GM12878 (cell line): ENCODE measurements at regions not wholly inside any gene's neighbourhood (a gene's known extent, or its start where the extent isn't known, plus 50 kb on each side); places are given as distances from the start of the nearest gene placed in this dataset.

ENCODE experiments used
- ATAC-seq: fragments of 200-7000 bp; cut with Tn5 transposase; 3 replicates; pipeline ENCODE4 v1.9.1; 2020; ENCODE audit warnings: mild to moderate bottlenecking, moderate library complexity
- BruUV-seq: library from RNA; stranded (reverse); fragments of 400-500 nt; replicated peaks from 2 replicates; lab custom pipeline; 2021; lab: Mats Ljungman, UMichigan
- CTCF ChIA-PET: fragments of 300-600 bp; sonication (Branson Sonifier 250); formaldehyde crosslinking; extraction: SDS; loops from one replicate; lab custom pipeline; 2021; ENCODE audit warnings: inconsistent platforms; lab: Yijun Ruan, JAX
- POLR2A ChIA-PET: fragments of 350-600 bp; formaldehyde crosslinking; extraction: SDS; loops from one replicate; lab custom pipeline; 2021; ENCODE audit warnings: inconsistent platforms; lab: Charles Lee
- RAD21 ChIA-PET: fragments of 300-600 bp; sonication (Branson Sonifier 250); formaldehyde crosslinking; loops from one replicate; lab custom pipeline; 2023; ENCODE audit warnings: antibody characterized with exemption; ENCODE audit not compliant: unreplicated experiment; lab: Charles Lee
- SMC1A ChIA-PET: fragments of 300-600 bp; sonication (Branson Sonifier 250); formaldehyde crosslinking; loops from one replicate; lab custom pipeline; 2023; ENCODE audit not compliant: unreplicated experiment, uncharacterized antibody; lab: Charles Lee
- DNase-seq: peaks from one replicate; pipeline ENCODE4 v3.0.0-alpha.2; 2011; ENCODE audit warnings: low read depth, low spot score
- FAIRE-seq: peaks from 3 replicates; lab custom pipeline; 2011; peaks lifted over from hg19 to GRCh38; lab: Jason Lieb, UNC
- H2AFZ ChIP-seq: 2 replicates; pipeline ENCODE4 v1.6.0; 2011; ENCODE audit warnings: low read depth, low read length, control low read depth; ENCODE audit not compliant: control insufficient read depth
- H3K27ac ChIP-seq: 2 replicates; pipeline ENCODE4 v1.5.1; 2011; ENCODE audit warnings: control low read depth; ENCODE audit not compliant: control insufficient read depth, insufficient read depth
- H3K27me3 ChIP-seq, 2 experiments: replicated peaks in 1 of 2; 2 replicates each; pipeline versions ENCODE4 v1.6.0 to v1.6.1; 2011; ENCODE audit warnings: low read length in 1 of 2; ENCODE audit not compliant: control insufficient read depth in 2 of 2, insufficient read depth in 2 of 2
- H3K36me3 ChIP-seq, 2 experiments: 2 replicates each; pipeline ENCODE4 v1.5.1; 2011; ENCODE audit warnings: low read length in 1 of 2; ENCODE audit not compliant: control insufficient read depth in 2 of 2, insufficient read depth in 2 of 2
- H3K4me1 ChIP-seq: 2 replicates; pipeline ENCODE4 v1.6.1; 2011; ENCODE audit warnings: mild to moderate bottlenecking, low read length, moderate library complexity, mixed read lengths; ENCODE audit not compliant: control insufficient read depth, insufficient read depth
- H3K4me2 ChIP-seq: 2 replicates; pipeline ENCODE4 v1.6.0; 2011; ENCODE audit warnings: control low read depth; ENCODE audit not compliant: control insufficient read depth, insufficient read depth
- H3K4me3 ChIP-seq: fragments of 200-600 bp; sonication (generic); 2 replicates; pipeline ENCODE4 v1.5.1; 2016
- H3K79me2 ChIP-seq: 2 replicates; pipeline ENCODE4 v1.6.0; 2011; ENCODE audit warnings: low read length; ENCODE audit not compliant: control insufficient read depth, insufficient read depth
- H3K9ac ChIP-seq: 2 replicates; pipeline ENCODE4 v1.8.0; 2011; ENCODE audit warnings: low read length, control low read depth, mixed read lengths; ENCODE audit not compliant: control insufficient read depth, insufficient read depth
- H3K9me3 ChIP-seq: replicated peaks from 3 replicates; pipeline ENCODE4 v1.5.1; 2011; ENCODE audit warnings: mild to moderate bottlenecking, low read length; ENCODE audit not compliant: control insufficient read depth, insufficient read depth
- H4K20me1 ChIP-seq: 2 replicates; pipeline ENCODE4 v1.6.0; 2011; ENCODE audit not compliant: control insufficient read depth, insufficient read depth
- EED ChIP-seq: sonication (generic); IDR thresholded peaks from 2 replicates; pipeline ENCODE4 v1.6.1; 2016; ENCODE audit warnings: antibody characterized with exemption, low read depth
- NR2C2 ChIP-seq: IDR thresholded peaks from 2 replicates; pipeline ENCODE4 v1.6.1; 2011; ENCODE audit warnings: borderline replicate concordance, low read depth; ENCODE audit not compliant: control insufficient read depth, insufficient read length
- RBBP5 ChIP-seq: fragments of 200-600 bp; sonication (generic); conservative IDR thresholded peaks from 2 replicates; pipeline ENCODE4 v1.6.1; 2016
- RUNX3 ChIP-seq: IDR thresholded peaks from 2 replicates; pipeline ENCODE4 v1.6.1; 2012; ENCODE audit warnings: low read length, inconsistent platforms
- SIN3A ChIP-seq: IDR thresholded peaks from 2 replicates; pipeline ENCODE4 v1.6.1; 2012; ENCODE audit warnings: low read depth, low read length, improper control_type of control experiment
- SMC3 ChIP-seq: IDR thresholded peaks from 2 replicates; pipeline ENCODE4 v1.6.1; 2011; ENCODE audit warnings: low read length, improper control_type of control experiment, borderline replicate concordance
- SUZ12 ChIP-seq: fragments of 200-600 bp; sonication (generic); IDR thresholded peaks from one replicate; pipeline ENCODE4 v1.6.1; 2018; ENCODE audit warnings: antibody characterized with exemption, mild to moderate bottlenecking; ENCODE audit not compliant: unreplicated experiment
- WRNIP1 ChIP-seq: IDR thresholded peaks from 2 replicates; pipeline ENCODE4 v1.6.1; 2011; ENCODE audit warnings: low read depth, low read length, improper control_type of control experiment, borderline replicate concordance
- WGBS: methylation state at CpG from one replicate; pipeline ENCODE4 v1.1.6; 2016; ENCODE audit warnings: low lambda C conversion rate; ENCODE audit not compliant: insufficient replicate concordance, insufficient coverage; ENCODE audit errors: missing lambda C conversion rate; 5-methylcytosine and 5-hydroxymethylcytosine counted together
- in situ Hi-C: fragments of 300-500 bp; cut with MboI; formaldehyde crosslinking; loops from 9 replicates; pipeline ENCODE4 v1.14.3; 2018; ENCODE audit warnings: mixed read lengths
- intact Hi-C: fragments of 100-400 bp; cut with micrococcal nuclease; formaldehyde crosslinking; loops from one replicate; pipeline ENCODE4 v1.14.2; 2022; ENCODE audit not compliant: unreplicated experiment
- TF ChIP-seq, protein P1 (sequence below): fragments of 450-650 bp; IDR thresholded peaks from 2 replicates; pipeline ENCODE4 v1.6.1; 2017; ENCODE audit warnings: mild to moderate bottlenecking, moderate library complexity
- TF ChIP-seq, protein P2 (sequence below): IDR thresholded peaks from 2 replicates; pipeline ENCODE4 v1.6.1; 2011; ENCODE audit warnings: borderline replicate concordance, low read depth, mild to moderate bottlenecking, moderate library complexity, low read length; ENCODE audit not compliant: insufficient read depth, poor library complexity, severe bottlenecking
- TF ChIP-seq, protein P3 (sequence below): fragments of 150-350 bp; IDR thresholded peaks from 2 replicates; pipeline ENCODE4 v1.6.1; 2016; ENCODE audit warnings: low read depth, low read length
- TF ChIP-seq, protein P4 (sequence below): fragments of 450-650 bp; IDR thresholded peaks from 2 replicates; pipeline ENCODE4 v1.6.1; 2017; ENCODE audit warnings: borderline replicate concordance

DNA sequence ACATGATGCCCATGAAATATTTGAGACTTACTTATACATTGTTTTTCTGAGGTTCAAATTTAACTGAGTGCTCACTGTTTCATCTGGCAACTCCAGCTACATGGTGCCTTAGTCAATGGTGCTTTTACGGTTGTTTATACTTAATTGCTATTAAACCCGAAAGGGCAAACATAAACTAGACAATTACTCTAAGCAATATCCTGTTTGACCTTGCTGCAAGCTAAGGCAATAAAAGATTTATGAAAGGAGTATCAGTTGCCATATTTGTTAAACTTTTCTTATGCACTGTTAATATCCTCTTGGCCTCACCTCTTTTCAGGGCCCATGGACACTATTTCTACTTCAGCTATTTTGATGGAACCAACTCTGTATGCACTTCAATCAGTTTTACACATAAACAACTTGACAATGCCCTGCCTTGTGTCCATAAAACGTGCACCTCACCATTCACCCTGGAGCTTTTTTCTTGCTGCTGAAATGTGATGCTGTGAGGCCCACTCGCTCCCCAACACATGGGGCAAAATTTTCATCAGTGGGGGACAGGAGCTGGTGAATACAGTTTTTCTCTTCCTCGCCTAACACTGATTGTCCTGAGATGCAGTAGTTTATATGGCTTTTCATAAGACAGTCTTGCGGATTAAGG lies 64.1 kb upstream of the HIF1A start:
- CTCF ChIA-PET = interaction anchor here (1.4 to 2.3 kb wide), 3 partner anchors 11 to 207 kb away, joined by 3 to 6 read pairs (median 4); no protein-coding TSS in a partner anchor
- POLR2A ChIA-PET = interaction anchor here (1.1 to 1.2 kb wide), 2 partner anchors 11 to 73 kb away, joined by 3 to 5 read pairs; no protein-coding TSS in a partner anchor

More for the DNA sequence above, 64.1 kb upstream of the HIF1A start:
- DNase-seq (no peak), FAIRE-seq (no peak), ATAC-seq (no peak)
- Histone ChIP-seq H4K20me1 (no peaks in the 10 kb centered on the region), H3K36me3 (no peaks in the 10 kb centered on the region), H3K4me1 (no peaks in the 10 kb centered on the region), H3K9me3 (no peaks in the 10 kb centered on the region; the same call in 2 of the 3 replicates), H3K4me2 (no peak overlapping the region), H2AFZ (no peak overlapping the region), H3K9ac (no peak overlapping the region), H3K4me3 (no peak overlapping the region), H3K27me3 (no peaks in the 10 kb centered on the region), H3K27ac (no peak overlapping the region), H3K79me2 (no peaks in the 10 kb centered on the region)
- ChIA-PET RAD21 (interaction anchor here (1.0 to 1.1 kb wide), 2 partner anchors 29 to 89 kb away, joined by 3 read pairs; no protein-coding TSS in a partner anchor), SMC1A (interaction anchor here (1.0 to 2.0 kb wide), 5 partner anchors 10 to 32 kb away, joined by 3 to 9 read pairs (median 3); no protein-coding TSS in a partner anchor)
- intact Hi-C loops (no loop called here), in situ Hi-C loops (no loop called here)
- 83% methylated on average over 6 of the region's 6 CpGs for WGBS
- no TSS peak for BruUV-seq
- TF ChIP-seq SMC3 (no peak), EED (no peak), SIN3A (no peak), SUZ12 (no peak), NR2C2 (no peak), WRNIP1 (no peak), RUNX3 (no peak), RBBP5 (no peak)
- TF ChIP-seq, protein P1, sequence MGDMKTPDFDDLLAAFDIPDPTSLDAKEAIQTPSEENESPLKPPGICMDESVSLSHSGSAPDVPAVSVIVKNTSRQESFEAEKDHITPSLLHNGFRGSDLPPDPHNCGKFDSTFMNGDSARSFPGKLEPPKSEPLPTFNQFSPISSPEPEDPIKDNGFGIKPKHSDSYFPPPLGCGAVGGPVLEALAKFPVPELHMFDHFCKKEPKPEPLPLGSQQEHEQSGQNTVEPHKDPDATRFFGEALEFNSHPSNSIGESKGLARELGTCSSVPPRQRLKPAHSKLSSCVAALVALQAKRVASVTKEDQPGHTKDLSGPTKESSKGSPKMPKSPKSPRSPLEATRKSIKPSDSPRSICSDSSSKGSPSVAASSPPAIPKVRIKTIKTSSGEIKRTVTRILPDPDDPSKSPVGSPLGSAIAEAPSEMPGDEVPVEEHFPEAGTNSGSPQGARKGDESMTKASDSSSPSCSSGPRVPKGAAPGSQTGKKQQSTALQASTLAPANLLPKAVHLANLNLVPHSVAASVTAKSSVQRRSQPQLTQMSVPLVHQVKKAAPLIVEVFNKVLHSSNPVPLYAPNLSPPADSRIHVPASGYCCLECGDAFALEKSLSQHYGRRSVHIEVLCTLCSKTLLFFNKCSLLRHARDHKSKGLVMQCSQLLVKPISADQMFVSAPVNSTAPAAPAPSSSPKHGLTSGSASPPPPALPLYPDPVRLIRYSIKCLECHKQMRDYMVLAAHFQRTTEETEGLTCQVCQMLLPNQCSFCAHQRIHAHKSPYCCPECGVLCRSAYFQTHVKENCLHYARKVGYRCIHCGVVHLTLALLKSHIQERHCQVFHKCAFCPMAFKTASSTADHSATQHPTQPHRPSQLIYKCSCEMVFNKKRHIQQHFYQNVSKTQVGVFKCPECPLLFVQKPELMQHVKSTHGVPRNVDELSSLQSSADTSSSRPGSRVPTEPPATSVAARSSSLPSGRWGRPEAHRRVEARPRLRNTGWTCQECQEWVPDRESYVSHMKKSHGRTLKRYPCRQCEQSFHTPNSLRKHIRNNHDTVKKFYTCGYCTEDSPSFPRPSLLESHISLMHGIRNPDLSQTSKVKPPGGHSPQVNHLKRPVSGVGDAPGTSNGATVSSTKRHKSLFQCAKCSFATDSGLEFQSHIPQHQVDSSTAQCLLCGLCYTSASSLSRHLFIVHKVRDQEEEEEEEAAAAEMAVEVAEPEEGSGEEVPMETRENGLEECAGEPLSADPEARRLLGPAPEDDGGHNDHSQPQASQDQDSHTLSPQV = no peak
- TF ChIP-seq, protein P2, sequence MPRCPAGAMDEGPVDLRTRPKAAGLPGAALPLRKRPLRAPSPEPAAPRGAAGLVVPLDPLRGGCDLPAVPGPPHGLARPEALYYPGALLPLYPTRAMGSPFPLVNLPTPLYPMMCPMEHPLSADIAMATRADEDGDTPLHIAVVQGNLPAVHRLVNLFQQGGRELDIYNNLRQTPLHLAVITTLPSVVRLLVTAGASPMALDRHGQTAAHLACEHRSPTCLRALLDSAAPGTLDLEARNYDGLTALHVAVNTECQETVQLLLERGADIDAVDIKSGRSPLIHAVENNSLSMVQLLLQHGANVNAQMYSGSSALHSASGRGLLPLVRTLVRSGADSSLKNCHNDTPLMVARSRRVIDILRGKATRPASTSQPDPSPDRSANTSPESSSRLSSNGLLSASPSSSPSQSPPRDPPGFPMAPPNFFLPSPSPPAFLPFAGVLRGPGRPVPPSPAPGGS = no peak
- TF ChIP-seq, protein P3, sequence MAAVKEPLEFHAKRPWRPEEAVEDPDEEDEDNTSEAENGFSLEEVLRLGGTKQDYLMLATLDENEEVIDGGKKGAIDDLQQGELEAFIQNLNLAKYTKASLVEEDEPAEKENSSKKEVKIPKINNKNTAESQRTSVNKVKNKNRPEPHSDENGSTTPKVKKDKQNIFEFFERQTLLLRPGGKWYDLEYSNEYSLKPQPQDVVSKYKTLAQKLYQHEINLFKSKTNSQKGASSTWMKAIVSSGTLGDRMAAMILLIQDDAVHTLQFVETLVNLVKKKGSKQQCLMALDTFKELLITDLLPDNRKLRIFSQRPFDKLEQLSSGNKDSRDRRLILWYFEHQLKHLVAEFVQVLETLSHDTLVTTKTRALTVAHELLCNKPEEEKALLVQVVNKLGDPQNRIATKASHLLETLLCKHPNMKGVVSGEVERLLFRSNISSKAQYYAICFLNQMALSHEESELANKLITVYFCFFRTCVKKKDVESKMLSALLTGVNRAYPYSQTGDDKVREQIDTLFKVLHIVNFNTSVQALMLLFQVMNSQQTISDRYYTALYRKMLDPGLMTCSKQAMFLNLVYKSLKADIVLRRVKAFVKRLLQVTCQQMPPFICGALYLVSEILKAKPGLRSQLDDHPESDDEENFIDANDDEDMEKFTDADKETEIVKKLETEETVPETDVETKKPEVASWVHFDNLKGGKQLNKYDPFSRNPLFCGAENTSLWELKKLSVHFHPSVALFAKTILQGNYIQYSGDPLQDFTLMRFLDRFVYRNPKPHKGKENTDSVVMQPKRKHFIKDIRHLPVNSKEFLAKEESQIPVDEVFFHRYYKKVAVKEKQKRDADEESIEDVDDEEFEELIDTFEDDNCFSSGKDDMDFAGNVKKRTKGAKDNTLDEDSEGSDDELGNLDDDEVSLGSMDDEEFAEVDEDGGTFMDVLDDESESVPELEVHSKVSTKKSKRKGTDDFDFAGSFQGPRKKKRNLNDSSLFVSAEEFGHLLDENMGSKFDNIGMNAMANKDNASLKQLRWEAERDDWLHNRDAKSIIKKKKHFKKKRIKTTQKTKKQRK = no peak
- TF ChIP-seq, protein P4, sequence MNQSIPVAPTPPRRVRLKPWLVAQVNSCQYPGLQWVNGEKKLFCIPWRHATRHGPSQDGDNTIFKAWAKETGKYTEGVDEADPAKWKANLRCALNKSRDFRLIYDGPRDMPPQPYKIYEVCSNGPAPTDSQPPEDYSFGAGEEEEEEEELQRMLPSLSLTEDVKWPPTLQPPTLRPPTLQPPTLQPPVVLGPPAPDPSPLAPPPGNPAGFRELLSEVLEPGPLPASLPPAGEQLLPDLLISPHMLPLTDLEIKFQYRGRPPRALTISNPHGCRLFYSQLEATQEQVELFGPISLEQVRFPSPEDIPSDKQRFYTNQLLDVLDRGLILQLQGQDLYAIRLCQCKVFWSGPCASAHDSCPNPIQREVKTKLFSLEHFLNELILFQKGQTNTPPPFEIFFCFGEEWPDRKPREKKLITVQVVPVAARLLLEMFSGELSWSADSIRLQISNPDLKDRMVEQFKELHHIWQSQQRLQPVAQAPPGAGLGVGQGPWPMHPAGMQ = no peak
